AG10803 (cell line): ENCODE measurements at regions not wholly inside any gene's neighbourhood (a gene's known extent, or its start where the extent isn't known, plus 50 kb on each side); places are given as distances from the start of the nearest gene placed in this dataset.

Experiments used
- DNase-seq: peaks from one replicate; pipeline ENCODE4 v3.0.0; 2010; ENCODE audit warnings: low read depth
- H3K4me3 ChIP-seq: 2 replicates; pipeline ENCODE4 v1.5.1; 2011; ENCODE audit warnings: mild to moderate bottlenecking, low read length, control low read depth
- TF ChIP-seq, protein P1 (sequence below): conservative IDR thresholded peaks from 2 replicates; pipeline ENCODE4 v1.5.1; 2011; ENCODE audit warnings: mild to moderate bottlenecking, low read length, control low read depth, inconsistent platforms

DNA sequence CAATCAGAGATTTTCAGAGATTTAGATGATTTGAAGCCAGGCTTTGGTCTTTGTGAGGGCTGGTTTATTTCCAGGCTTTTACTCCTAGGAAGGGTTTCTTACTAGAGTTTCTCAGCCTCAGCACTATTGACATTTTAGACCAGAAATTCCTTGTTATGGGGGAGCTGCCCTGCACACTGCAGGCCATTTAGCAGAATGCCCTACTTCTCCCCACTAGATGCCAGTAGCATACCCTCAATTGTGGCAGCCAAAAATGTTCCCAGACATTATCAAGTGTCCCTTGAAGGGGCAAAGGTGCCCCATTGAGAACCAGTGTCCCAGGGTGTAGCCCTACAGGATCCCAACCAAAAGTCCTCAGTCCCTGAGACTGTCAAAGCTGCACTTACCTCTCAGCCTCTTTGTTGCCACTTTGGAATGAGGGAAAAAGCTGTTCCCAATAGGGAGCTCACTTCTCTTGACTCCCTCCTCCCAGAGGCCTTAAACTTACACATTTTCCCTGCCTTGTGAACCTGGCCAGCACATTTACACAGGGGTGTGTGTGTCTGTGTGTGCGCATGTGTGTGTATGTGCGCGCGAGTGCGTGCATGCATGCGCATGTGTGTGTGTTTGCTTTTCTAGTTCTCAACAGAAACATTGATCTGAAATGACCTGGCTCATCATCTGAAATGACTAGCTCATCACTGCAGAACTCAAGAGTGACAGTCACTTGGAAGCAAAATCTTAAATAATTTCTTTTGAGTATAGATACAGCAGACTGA is 231.4 kb downstream of the QDPR start:
- no peak for DNase-seq
- TF ChIP-seq, protein P1, sequence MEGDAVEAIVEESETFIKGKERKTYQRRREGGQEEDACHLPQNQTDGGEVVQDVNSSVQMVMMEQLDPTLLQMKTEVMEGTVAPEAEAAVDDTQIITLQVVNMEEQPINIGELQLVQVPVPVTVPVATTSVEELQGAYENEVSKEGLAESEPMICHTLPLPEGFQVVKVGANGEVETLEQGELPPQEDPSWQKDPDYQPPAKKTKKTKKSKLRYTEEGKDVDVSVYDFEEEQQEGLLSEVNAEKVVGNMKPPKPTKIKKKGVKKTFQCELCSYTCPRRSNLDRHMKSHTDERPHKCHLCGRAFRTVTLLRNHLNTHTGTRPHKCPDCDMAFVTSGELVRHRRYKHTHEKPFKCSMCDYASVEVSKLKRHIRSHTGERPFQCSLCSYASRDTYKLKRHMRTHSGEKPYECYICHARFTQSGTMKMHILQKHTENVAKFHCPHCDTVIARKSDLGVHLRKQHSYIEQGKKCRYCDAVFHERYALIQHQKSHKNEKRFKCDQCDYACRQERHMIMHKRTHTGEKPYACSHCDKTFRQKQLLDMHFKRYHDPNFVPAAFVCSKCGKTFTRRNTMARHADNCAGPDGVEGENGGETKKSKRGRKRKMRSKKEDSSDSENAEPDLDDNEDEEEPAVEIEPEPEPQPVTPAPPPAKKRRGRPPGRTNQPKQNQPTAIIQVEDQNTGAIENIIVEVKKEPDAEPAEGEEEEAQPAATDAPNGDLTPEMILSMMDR = no peak
- H3K4me3 ChIP-seq = no peak overlapping the region

DNA sequence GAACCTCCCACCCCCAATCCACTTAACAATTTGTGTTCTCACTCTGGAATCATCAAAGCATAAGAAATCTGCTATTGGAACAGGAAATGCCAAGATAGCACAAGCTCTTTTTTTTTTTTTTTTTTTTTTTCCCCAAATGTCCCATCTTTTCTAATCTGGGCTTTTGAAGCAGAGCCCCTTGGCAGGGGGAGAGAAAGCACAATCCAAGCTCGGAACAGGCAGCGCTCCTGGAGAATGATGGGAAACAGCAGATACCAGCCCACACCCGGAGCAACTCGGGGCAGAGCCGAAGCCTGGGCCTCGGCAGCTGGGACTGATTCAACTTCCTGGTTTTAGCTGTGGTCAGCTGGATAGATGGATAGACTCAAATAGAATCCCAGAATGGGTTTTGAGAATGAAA is 235.1 kb downstream of the QDPR start:
- TF ChIP-seq, protein P1 = no peak
- H3K4me3 ChIP-seq = no peak overlapping the region
- peak; percentile 56 for DNase-seq

GRCh38 chr4:17275836-17276235 is 236.1 kb downstream of the QDPR start:
- H3K4me3 ChIP-seq = no peak overlapping the region
- DNase-seq = no peak
- TF ChIP-seq, protein P1 = no peak

DNA sequence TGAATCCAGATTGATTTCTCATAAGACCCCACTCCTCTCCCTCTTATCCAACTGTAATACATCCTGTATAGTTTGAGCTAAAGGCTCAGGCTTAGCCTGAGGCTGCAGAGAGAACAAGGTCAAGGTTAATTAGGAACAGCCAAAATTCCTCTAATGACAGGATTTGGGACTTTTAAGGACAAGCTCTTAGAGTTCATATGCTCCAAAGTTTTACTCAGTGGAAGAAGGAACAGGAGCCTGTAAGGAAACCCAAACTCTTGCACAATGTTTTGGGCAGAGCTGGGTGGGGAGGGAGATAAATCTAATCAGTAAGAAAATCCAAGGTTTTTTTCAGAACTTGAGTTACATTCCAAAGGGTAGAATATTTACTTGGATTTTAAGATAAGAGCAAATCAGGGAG is 238.8 kb downstream of the QDPR start:
- no peak overlapping the region for H3K4me3 ChIP-seq
- TF ChIP-seq, protein P1 = no peak
- DNase-seq = peak; percentile 36

DNA sequence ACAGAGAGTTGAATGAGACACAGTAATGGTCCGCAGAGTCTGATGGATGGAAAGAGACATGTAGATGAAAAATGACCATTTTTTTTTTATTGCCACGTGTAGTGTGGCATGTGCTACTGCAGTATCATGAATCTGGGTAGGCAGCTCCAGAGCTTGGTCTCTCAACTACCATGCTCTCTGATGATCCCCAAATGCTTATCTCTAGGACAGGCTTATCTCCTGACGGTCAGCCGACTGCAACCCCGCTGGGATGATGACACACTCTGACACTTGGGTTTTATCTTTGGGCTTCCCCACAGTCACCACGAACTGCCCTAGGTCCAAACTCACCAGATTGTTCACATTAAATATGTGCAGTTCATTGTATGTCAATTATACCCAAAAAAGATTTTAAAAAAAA is 239.7 kb downstream of the QDPR start:
- no peak for DNase-seq

GRCh38 chr4:17265653-17266052 is 246.2 kb downstream of the QDPR start:
- DNase-seq = no peak
- TF ChIP-seq, protein P1 = no peak
- H3K4me3 ChIP-seq = no peak overlapping the region

More for the DNA sequence above, 239.7 kb downstream of the QDPR start:
- no peak overlapping the region for H3K4me3 ChIP-seq
- TF ChIP-seq, protein P1 = no peak

GRCh38 chr4:17265139-17265538 is 246.8 kb downstream of the QDPR start:
- peak; percentile 44 for DNase-seq
- TF ChIP-seq, protein P1 = no peak
- H3K4me3 ChIP-seq = no peak overlapping the region
